IMR-90 (cell line): ENCODE measurements at regions not wholly inside any gene's neighbourhood (a gene's known extent, or its start where the extent isn't known, plus 50 kb on each side); places are given as distances from the start of the nearest gene placed in this dataset.

ENCODE experiments used
- ATAC-seq: fragments of 200-7000 bp; cut with Tn5 transposase; 2 replicates; pipeline ENCODE4 v1.9.1; 2020; ENCODE audit warnings: low read depth, mild to moderate bottlenecking, moderate library complexity
- BruUV-seq: library from RNA; stranded (reverse); fragments of 400-500 nt; replicated peaks from 2 replicates; lab custom pipeline; 2021; lab: Mats Ljungman, UMichigan
- CTCF ChIA-PET: fragments of 300-600 bp; formaldehyde crosslinking; extraction: SDS; loops from one replicate; lab custom pipeline; 2021; ENCODE audit warnings: antibody characterized with exemption; lab: Yijun Ruan, JAX
- POLR2A ChIA-PET: fragments of 300-600 bp; sonication (Branson Sonifier 250); formaldehyde crosslinking; loops from one replicate; lab custom pipeline; 2022; ENCODE audit warnings: antibody characterized with exemption; ENCODE audit not compliant: unreplicated experiment; lab: Charles Lee
- DNase-seq: peaks from one replicate; pipeline ENCODE4 v3.0.0; 2013
- H2AFZ ChIP-seq: replicated peaks from 2 replicates; pipeline ENCODE3; 2013; ENCODE audit warnings: low read length, mild to moderate bottlenecking; ENCODE audit not compliant: poor library complexity
- H2AK5ac ChIP-seq: 2 replicates; pipeline ENCODE4 v1.6.1; 2013; ENCODE audit warnings: low read depth, low read length, inconsistent platforms
- H2AK9ac ChIP-seq: replicated peaks from 2 replicates; pipeline ENCODE3; 2013; ENCODE audit warnings: mild to moderate bottlenecking, low read depth, low read length, moderate library complexity; ENCODE audit not compliant: poor library complexity
- H2BK120ac ChIP-seq: 2 replicates; pipeline ENCODE4 v1.6.1; 2013; ENCODE audit warnings: low read depth, low read length, inconsistent platforms
- H2BK15ac ChIP-seq: 3 replicates; pipeline ENCODE4 v1.6.1; 2013; ENCODE audit warnings: low read depth, low read length, inconsistent platforms
- H2BK20ac ChIP-seq: 2 replicates; pipeline ENCODE4 v1.6.1; 2013; ENCODE audit warnings: low read depth, mild to moderate bottlenecking, inconsistent platforms, low read length, moderate library complexity
- H2BK5ac ChIP-seq: 2 replicates; pipeline ENCODE4 v1.6.1; 2013; ENCODE audit warnings: mild to moderate bottlenecking, low read depth, low read length, inconsistent platforms; ENCODE audit not compliant: poor library complexity, severe bottlenecking
- H3K14ac ChIP-seq: replicated peaks from 2 replicates; pipeline ENCODE4 v1.6.1; 2013; ENCODE audit warnings: low read depth, low read length, inconsistent platforms
- H3K18ac ChIP-seq: 2 replicates; pipeline ENCODE4 v1.6.1; 2013; ENCODE audit warnings: low read depth, low read length, control low read depth
- H3K23ac ChIP-seq: 2 replicates; pipeline ENCODE4 v1.6.1; 2013; ENCODE audit warnings: low read depth, low read length, inconsistent platforms
- H3K27ac ChIP-seq: 2 replicates; pipeline ENCODE4 v1.5.1; 2013; ENCODE audit warnings: mild to moderate bottlenecking, control low read depth, low read length; ENCODE audit not compliant: insufficient read depth
- H3K27me3 ChIP-seq: 2 replicates; pipeline ENCODE4 v1.6.1; 2013; ENCODE audit warnings: low read length; ENCODE audit not compliant: control insufficient read depth, insufficient read depth
- H3K36me3 ChIP-seq: 2 replicates; pipeline ENCODE4 v1.6.1; 2013; ENCODE audit warnings: low read length, mixed read lengths; ENCODE audit not compliant: control insufficient read depth, insufficient read depth
- H3K4ac ChIP-seq: 2 replicates; pipeline ENCODE4 v1.6.1; 2013; ENCODE audit warnings: low read depth, low read length, inconsistent platforms
- H3K4me1 ChIP-seq: 2 replicates; pipeline ENCODE4 v1.6.1; 2013; ENCODE audit warnings: low read length, mixed read lengths; ENCODE audit not compliant: control insufficient read depth, insufficient read depth
- H3K4me2 ChIP-seq: 2 replicates; pipeline ENCODE4 v1.6.1; 2013; ENCODE audit warnings: low read depth, mild to moderate bottlenecking, control low read depth, low read length, moderate library complexity
- H3K4me3 ChIP-seq: 2 replicates; pipeline ENCODE4 v1.5.1; 2013; ENCODE audit warnings: low read depth, mild to moderate bottlenecking, control low read depth, low read length, moderate library complexity; ENCODE audit not compliant: insufficient read depth
- H3K56ac ChIP-seq: 2 replicates; pipeline ENCODE4 v1.6.1; 2013; ENCODE audit warnings: low read length, inconsistent platforms; ENCODE audit not compliant: insufficient read depth; ENCODE audit errors: extremely low read depth
- H3K79me1 ChIP-seq, 2 experiments: 2 replicates each; pipeline ENCODE4 v1.6.1; 2013; ENCODE audit warnings: low read length in 2 of 2, inconsistent platforms in 1 of 2, low read depth in 1 of 2
- H3K9ac ChIP-seq: 2 replicates; pipeline ENCODE4 v1.6.1; 2013; ENCODE audit warnings: low read depth, low read length, control low read depth
- H3K9me1 ChIP-seq: 2 replicates; pipeline ENCODE4 v1.6.1; 2013; ENCODE audit warnings: low read length, inconsistent platforms; ENCODE audit not compliant: insufficient read depth
- H3K9me3 ChIP-seq: 2 replicates; pipeline ENCODE4 v1.6.1; 2013; ENCODE audit warnings: low read length; ENCODE audit not compliant: control insufficient read depth, insufficient read depth
- H4K20me1 ChIP-seq: 2 replicates; pipeline ENCODE4 v1.6.1; 2013; ENCODE audit warnings: low read length, inconsistent platforms; ENCODE audit not compliant: insufficient read depth
- H4K5ac ChIP-seq: 2 replicates; pipeline ENCODE4 v1.6.1; 2013; ENCODE audit warnings: mild to moderate bottlenecking, low read depth, low read length, control low read depth
- H4K8ac ChIP-seq, 2 experiments: 2 replicates each; pipeline ENCODE4 v1.6.1; 2013; ENCODE audit warnings: low read depth in 2 of 2, low read length in 2 of 2, control low read depth in 1 of 2, inconsistent platforms in 1 of 2
- H4K91ac ChIP-seq: 2 replicates; pipeline ENCODE4 v1.6.1; 2013; ENCODE audit warnings: low read depth, low read length, inconsistent platforms; ENCODE audit not compliant: insufficient read depth
- MAFK ChIP-seq: IDR thresholded peaks from 2 replicates; pipeline ENCODE4 v1.6.1; 2012; ENCODE audit warnings: low read depth, low read length, improper control_type of control experiment
- NFE2L2 ChIP-seq: fragments of 150-350 bp; IDR thresholded peaks from 2 replicates; pipeline ENCODE4 v1.6.1; 2016; ENCODE audit warnings: low read depth, mild to moderate bottlenecking, low read length
- POLR2A ChIP-seq: IDR thresholded peaks from 2 replicates; pipeline ENCODE4 v1.6.1; 2012; ENCODE audit warnings: mild to moderate bottlenecking, low read depth, low read length
- RAD21 ChIP-seq: IDR thresholded peaks from 2 replicates; pipeline ENCODE4 v1.6.1; 2012; ENCODE audit warnings: low read length, improper control_type of control experiment
- RFX5 ChIP-seq: IDR thresholded peaks from 2 replicates; pipeline ENCODE4 v1.8.0; 2012; ENCODE audit warnings: low read depth, mild to moderate bottlenecking, low read length, moderate library complexity
- WGBS, 2 experiments: methylation state at CpG; one replicate each; pipeline versions ENCODE4 v1.1.5 to v1.1.7; 2013; ENCODE audit warnings: missing lambda C conversion rate in 2 of 2; ENCODE audit not compliant: insufficient read length in 1 of 2; ENCODE audit errors: extremely low coverage in 2 of 2; 5-methylcytosine and 5-hydroxymethylcytosine counted together
- dilution Hi-C: fragments of 300-500 bp; cut with HindIII; formaldehyde crosslinking; loops from one replicate; pipeline ENCODE4 v1.14.3; 2018; ENCODE audit warnings: low sequenced_read_pairs; ENCODE audit not compliant: unreplicated experiment
- in situ Hi-C: fragments of 300-500 bp; cut with MboI; formaldehyde crosslinking; loops from 3 replicates; pipeline ENCODE4 v1.14.3; 2019; ENCODE audit warnings: low sequenced_read_pairs, inconsistent platforms, mixed read lengths
- intact Hi-C: fragments of 100-400 bp; cut with micrococcal nuclease; formaldehyde crosslinking; loops from 2 replicates; pipeline ENCODE4 v1.10.0; 2022
- TF ChIP-seq, protein P1 (sequence below): fragments of 150-350 bp; IDR thresholded peaks from 2 replicates; pipeline ENCODE4 v1.6.1; 2017; ENCODE audit warnings: mild to moderate bottlenecking, antibody characterized with exemption, low read length, low read depth
- TF ChIP-seq, protein P2 (sequence below): fragments of 150-350 bp; IDR thresholded peaks from 2 replicates; pipeline ENCODE4 v1.6.1; 2016; ENCODE audit warnings: low read depth, mild to moderate bottlenecking, low read length, moderate library complexity, borderline replicate concordance

DNA sequence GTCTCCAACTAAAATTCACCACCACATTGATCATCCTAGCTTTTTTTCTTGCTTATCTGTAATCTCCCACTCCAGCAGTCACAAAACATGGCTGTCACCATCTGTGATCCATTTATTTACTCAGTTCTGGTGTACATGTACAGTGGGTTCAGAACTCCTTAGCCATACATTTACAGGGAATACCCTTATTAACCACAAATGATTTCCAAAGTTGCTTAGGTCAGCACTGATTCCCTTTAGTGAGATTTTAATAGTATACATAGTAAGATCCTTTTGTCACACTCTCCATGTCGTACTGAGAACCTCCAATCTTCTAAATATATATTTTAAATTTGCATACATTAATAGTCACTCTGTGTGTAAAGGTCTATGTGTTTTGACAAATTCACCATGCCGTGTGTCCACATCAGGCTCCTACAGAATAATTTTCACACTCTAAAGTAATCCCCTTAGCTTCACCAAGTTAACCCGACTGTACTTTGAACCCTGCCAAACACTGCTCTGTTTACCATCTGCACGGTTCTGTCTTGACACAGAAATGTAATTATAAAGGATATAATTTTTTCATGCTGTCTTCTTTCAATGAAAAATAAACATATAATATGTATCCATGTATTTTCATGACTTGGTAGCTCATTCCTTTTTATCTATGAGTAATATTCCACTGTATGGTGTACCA is 473.6 kb upstream of the ZP4 start:
- POLR2A ChIA-PET, result no interaction called here
- Histone ChIP-seq H4K91ac (no peak overlapping the region), H2BK5ac (no peak overlapping the region), H3K18ac (no peak overlapping the region), H3K14ac (no peak overlapping the region), H2BK120ac (no peak overlapping the region), H3K4me2 (no peak overlapping the region), H3K23ac (no peak overlapping the region), H3K9me1 (no peaks in the 10 kb centered on the region), H2AK9ac (no peak overlapping the region), H3K4me1 (no peaks in the 10 kb centered on the region), H2AFZ (no peak overlapping the region), H3K56ac (no peak overlapping the region), H3K79me1 (no peaks in the 10 kb centered on the region), H3K4ac (no peak overlapping the region), H3K36me3 (no peaks in the 10 kb centered on the region), H2BK15ac (no peak overlapping the region), H3K9ac (no peak overlapping the region), H3K9me3 (no peaks in the 10 kb centered on the region), H4K20me1 (no peaks in the 10 kb centered on the region), H3K27ac (no peak overlapping the region), H3K4me3 (no peak overlapping the region), H2AK5ac (no peak overlapping the region), H4K5ac (no peak overlapping the region), H3K27me3 (no peaks in the 10 kb centered on the region), H2BK20ac (no peak overlapping the region), H4K8ac (no peak overlapping the region)
- DNase-seq (no peak), ATAC-seq (no peak)
- in situ Hi-C loops (no loop called here), dilution Hi-C loops (no loop called here), intact Hi-C loops (no loop called here)
- BruUV-seq, result no TSS peak
- TF ChIP-seq NFE2L2, result no peak
- peak; percentile 56 for TF ChIP-seq MAFK
- TF ChIP-seq, protein P1, sequence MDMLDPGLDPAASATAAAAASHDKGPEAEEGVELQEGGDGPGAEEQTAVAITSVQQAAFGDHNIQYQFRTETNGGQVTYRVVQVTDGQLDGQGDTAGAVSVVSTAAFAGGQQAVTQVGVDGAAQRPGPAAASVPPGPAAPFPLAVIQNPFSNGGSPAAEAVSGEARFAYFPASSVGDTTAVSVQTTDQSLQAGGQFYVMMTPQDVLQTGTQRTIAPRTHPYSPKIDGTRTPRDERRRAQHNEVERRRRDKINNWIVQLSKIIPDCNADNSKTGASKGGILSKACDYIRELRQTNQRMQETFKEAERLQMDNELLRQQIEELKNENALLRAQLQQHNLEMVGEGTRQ, result no peak
- TF ChIP-seq, protein P2, sequence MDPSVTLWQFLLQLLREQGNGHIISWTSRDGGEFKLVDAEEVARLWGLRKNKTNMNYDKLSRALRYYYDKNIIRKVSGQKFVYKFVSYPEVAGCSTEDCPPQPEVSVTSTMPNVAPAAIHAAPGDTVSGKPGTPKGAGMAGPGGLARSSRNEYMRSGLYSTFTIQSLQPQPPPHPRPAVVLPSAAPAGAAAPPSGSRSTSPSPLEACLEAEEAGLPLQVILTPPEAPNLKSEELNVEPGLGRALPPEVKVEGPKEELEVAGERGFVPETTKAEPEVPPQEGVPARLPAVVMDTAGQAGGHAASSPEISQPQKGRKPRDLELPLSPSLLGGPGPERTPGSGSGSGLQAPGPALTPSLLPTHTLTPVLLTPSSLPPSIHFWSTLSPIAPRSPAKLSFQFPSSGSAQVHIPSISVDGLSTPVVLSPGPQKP, result no peak
- no peak for TF ChIP-seq POLR2A
- no peak for TF ChIP-seq RAD21
- TF ChIP-seq RFX5, result no peak
- WGBS, 2 experiments, result no CpG with 5 or more reads among the region's 4 CpGs
- CTCF ChIA-PET, result no interaction called here
